ENCODE measurements at regions not wholly inside any gene's neighbourhood (a gene's known extent, or its start where the extent isn't known, plus 50 kb on each side); places are given as distances from the start of the nearest gene placed in this dataset.

GRCh38 chr22:27419473-27419872, 382.1 kb downstream of the MN1 start:
- no peak overlapping the region for H2BK15ac ChIP-seq (ENCODE audit: low read depth, low read length)
- H3K4me1 Mint-ChIP-seq = peaks cover 41 to 55% of the 10 kb centered on the region in 2 experiments
- no peaks in the 10 kb centered on the region for H3K23me2 ChIP-seq (ENCODE audit: insufficient read length, low read depth, low read length, poor library complexity, severe bottlenecking)
- no peak overlapping the region for H2BK12ac ChIP-seq (ENCODE audit: insufficient read length, low read depth, low read length)
- no peaks in the 10 kb centered on the region for H4K20me1 ChIP-seq (ENCODE audit: control insufficient read depth, insufficient read depth, insufficient read length)
- H3K18ac ChIP-seq (ENCODE audit: insufficient read length, low read depth, low read length) = no peak overlapping the region
- H3K36me3 Mint-ChIP-seq (ENCODE audit: insufficient read depth in 1 of 3, low read depth in 3 of 3) = no peaks in the 10 kb centered on the region
- H3K79me2 ChIP-seq (ENCODE audit: insufficient read depth, low read length) = no peaks in the 10 kb centered on the region
- H3K9me3 ChIP-seq (ENCODE audit: control insufficient read depth, low read depth, low read length) = no peaks in the 10 kb centered on the region
- no peak overlapping the region for H4K91ac ChIP-seq (ENCODE audit: insufficient read length, low read depth, low read length)
- H3K4me1 ChIP-seq (ENCODE audit: insufficient read depth, low read length) = peaks cover 9% of the 10 kb centered on the region; the same call in 1 of the 2 replicates
- no peak overlapping the region for H3K9ac ChIP-seq (ENCODE audit: extremely low read depth, insufficient read length, low read length)
- no peak for TF ChIP-seq CTCF (conservative IDR thresholded peaks at IDR 0.05)
- no peak overlapping the region for H2BK20ac ChIP-seq (ENCODE audit: low read depth, low read length, poor library complexity, severe bottlenecking)
- H3K14ac ChIP-seq (ENCODE audit: insufficient read depth, low read length) = no peak overlapping the region
- no peak overlapping the region for H4K5ac ChIP-seq (ENCODE audit: insufficient read length, low read depth, low read length)
- no peak overlapping the region for H4K8ac ChIP-seq (replicated peaks; ENCODE audit: insufficient read length, low read depth, low read length)
- H3K4me2 ChIP-seq (ENCODE audit: insufficient read depth, insufficient read length, low read length) = no peak overlapping the region
- no peak overlapping the region for H2AK5ac ChIP-seq (ENCODE audit: insufficient read length, low read length)
- no peak overlapping the region for H3K56ac ChIP-seq (ENCODE audit: insufficient read length, low read depth, low read length)
- DNase-seq = no peak
- no CpG with 5 or more reads among the region's 7 CpGs for WGBS (ENCODE audit: extremely low coverage, insufficient read length, low lambda C conversion rate)
- no peak overlapping the region for H3K4me3 Mint-ChIP-seq
- peaks cover 2% of the 10 kb centered on the region for H3K27me3 Mint-ChIP-seq (ENCODE audit: low read depth)
- no peak overlapping the region for H3K4ac ChIP-seq (ENCODE audit: low read depth, low read length)
- H2BK120ac ChIP-seq (ENCODE audit: low read depth, low read length, poor library complexity, severe bottlenecking) = no peak overlapping the region
- H3K27ac Mint-ChIP-seq = no peak overlapping the region
- no peak overlapping the region for H3K27ac ChIP-seq (ENCODE audit: insufficient read length, low read depth, low read length)
- no peaks in the 10 kb centered on the region for H3K27me3 ChIP-seq (ENCODE audit: insufficient read depth, low read length)
- no peaks in the 10 kb centered on the region for H3K79me1 ChIP-seq (ENCODE audit: insufficient read depth, low read depth, low read length, poor library complexity, severe bottlenecking)
- no peak overlapping the region for H2AFZ ChIP-seq (ENCODE audit: low read length)
- no peak overlapping the region for H3T11ph ChIP-seq (ENCODE audit: low read length)
- peaks cover 0 to 3% of the 10 kb centered on the region in 2 experiments; a peak in 1 of 5 replicates for H3K9me3 Mint-ChIP-seq
- H2BK5ac ChIP-seq (ENCODE audit: insufficient read length, low read length) = no peak overlapping the region
- H3K23ac ChIP-seq (ENCODE audit: insufficient read length, low read depth, low read length) = no peak overlapping the region
